ENCODE measurements at regions not wholly inside any gene's neighbourhood (a gene's known extent, or its start where the extent isn't known, plus 50 kb on each side); places are given as distances from the start of the nearest gene placed in this dataset.

GRCh38 chr13:90352763-90353162 lies 994.7 kb upstream of the MIR17HG start:
- Mint-ChIP-seq H3K36me3 (peaks cover 6% of the 10 kb centered on the region), H3K9me3 (peaks cover 13% of the 10 kb centered on the region), H3K27ac (no peak overlapping the region), H3K27me3 (no peaks in the 10 kb centered on the region), H3K4me1 (ENCODE audit: low read depth in 2 of 2) (no peaks in the 10 kb centered on the region), H3K4me3 (no peak overlapping the region)
- no peak for DNase-seq (ENCODE audit: low spot score)
- ATAC-seq, result no peak

GRCh38 chr13:90355162-90355751 lies 992.2 kb upstream of the MIR17HG start:
- no peak for DNase-seq (ENCODE audit: low spot score)
- H3K27ac Mint-ChIP-seq, result no peak overlapping the region
- H3K4me1 Mint-ChIP-seq (ENCODE audit: low read depth in 2 of 2), result no peaks in the 10 kb centered on the region
- H3K9me3 Mint-ChIP-seq, result peaks cover 9% of the 10 kb centered on the region
- peaks cover 6% of the 10 kb centered on the region for H3K36me3 Mint-ChIP-seq
- no peaks in the 10 kb centered on the region for H3K27me3 Mint-ChIP-seq
- ATAC-seq, result no peak
- no peak overlapping the region for H3K4me3 Mint-ChIP-seq

GRCh38 chr13:90360785-90361184 lies 986.7 kb upstream of the MIR17HG start:
- Mint-ChIP-seq H3K27me3 (no peaks in the 10 kb centered on the region), H3K4me1 (ENCODE audit: low read depth in 2 of 2) (no peaks in the 10 kb centered on the region), H3K27ac (no peak overlapping the region), H3K9me3 (peaks cover 8% of the 10 kb centered on the region), H3K36me3 (no peaks in the 10 kb centered on the region), H3K4me3 (no peak overlapping the region)
- no peak for DNase-seq (ENCODE audit: low spot score)
- no peak for ATAC-seq

GRCh38 chr13:90362707-90363106 lies 984.8 kb upstream of the MIR17HG start:
- DNase-seq (ENCODE audit: low spot score) (no peak), ATAC-seq (no peak)
- H3K36me3 Mint-ChIP-seq, result no peaks in the 10 kb centered on the region
- no peak overlapping the region for H3K4me3 Mint-ChIP-seq
- H3K4me1 Mint-ChIP-seq (ENCODE audit: low read depth in 2 of 2), result no peaks in the 10 kb centered on the region
- peaks cover 10% of the 10 kb centered on the region for H3K9me3 Mint-ChIP-seq
- no peaks in the 10 kb centered on the region for H3K27me3 Mint-ChIP-seq
- H3K27ac Mint-ChIP-seq, result no peak overlapping the region

GRCh38 chr13:90365130-90365529 lies 982.4 kb upstream of the MIR17HG start:
- H3K36me3 Mint-ChIP-seq, result no peaks in the 10 kb centered on the region
- DNase-seq (ENCODE audit: low spot score), result no peak

GRCh38 chr13:90374168-90374567 lies 973.3 kb upstream of the MIR17HG start:
- H3K4me1 Mint-ChIP-seq (ENCODE audit: low read depth in 2 of 2), result no peaks in the 10 kb centered on the region
- H3K9me3 Mint-ChIP-seq, result peaks cover 13% of the 10 kb centered on the region
- ATAC-seq (no peak), DNase-seq (ENCODE audit: low spot score) (no peak)
- no peak overlapping the region for H3K4me3 Mint-ChIP-seq
- no peaks in the 10 kb centered on the region for H3K27me3 Mint-ChIP-seq
- H3K36me3 Mint-ChIP-seq, result peaks cover 5% of the 10 kb centered on the region
- H3K27ac Mint-ChIP-seq, result no peak overlapping the region

More at GRCh38 chr13:90365130-90365529, 982.4 kb upstream of the MIR17HG start:
- Mint-ChIP-seq H3K9me3 (peaks cover 7% of the 10 kb centered on the region), H3K27me3 (no peaks in the 10 kb centered on the region), H3K4me3 (no peak overlapping the region), H3K4me1 (ENCODE audit: low read depth in 2 of 2) (no peaks in the 10 kb centered on the region), H3K27ac (no peak overlapping the region)
- ATAC-seq, result no peak

GRCh38 chr13:90375851-90376250 lies 971.6 kb upstream of the MIR17HG start:
- H3K27me3 Mint-ChIP-seq, result no peaks in the 10 kb centered on the region
- no peak overlapping the region for H3K4me3 Mint-ChIP-seq
- no peaks in the 10 kb centered on the region for H3K4me1 Mint-ChIP-seq (ENCODE audit: low read depth in 2 of 2)
- DNase-seq (ENCODE audit: low spot score) (no peak), ATAC-seq (no peak)
- H3K27ac Mint-ChIP-seq, result no peak overlapping the region
- peaks cover 14% of the 10 kb centered on the region for H3K9me3 Mint-ChIP-seq
- peaks cover 5% of the 10 kb centered on the region for H3K36me3 Mint-ChIP-seq

- Mint-ChIP-seq H3K27me3 (no peaks in the 10 kb centered on the region), H3K9me3 (peaks cover 10% of the 10 kb centered on the region), H3K4me3 (no peak overlapping the region), H3K4me1 (ENCODE audit: low read depth in 2 of 2) (no peaks in the 10 kb centered on the region), H3K36me3 (peaks cover 2% of the 10 kb centered on the region), H3K27ac (no peak overlapping the region)
- DNase-seq (ENCODE audit: low spot score) (no peak), ATAC-seq (no peak)
Observed at GRCh38 chr13:90382425-90382824, 965.1 kb upstream of the MIR17HG start.

- ATAC-seq, result no peak
- no peak for DNase-seq (ENCODE audit: low spot score)
- no peak overlapping the region for H3K27ac Mint-ChIP-seq
- H3K27me3 Mint-ChIP-seq, result no peaks in the 10 kb centered on the region
- no peaks in the 10 kb centered on the region for H3K4me1 Mint-ChIP-seq (ENCODE audit: low read depth in 2 of 2)
- H3K9me3 Mint-ChIP-seq, result peaks cover 17% of the 10 kb centered on the region
- peaks cover 8% of the 10 kb centered on the region for H3K36me3 Mint-ChIP-seq
- no peak overlapping the region for H3K4me3 Mint-ChIP-seq
Observed at GRCh38 chr13:90385781-90386489, 961.6 kb upstream of the MIR17HG start.

- no peaks in the 10 kb centered on the region for H3K27me3 Mint-ChIP-seq
- ATAC-seq, result no peak
- no peaks in the 10 kb centered on the region for H3K4me1 Mint-ChIP-seq (ENCODE audit: low read depth in 2 of 2)
- no peak overlapping the region for H3K4me3 Mint-ChIP-seq
- H3K27ac Mint-ChIP-seq, result no peak overlapping the region
- H3K36me3 Mint-ChIP-seq, result peaks cover 8% of the 10 kb centered on the region
- DNase-seq (ENCODE audit: low spot score), result no peak
- peaks cover 20% of the 10 kb centered on the region for H3K9me3 Mint-ChIP-seq
Observed at GRCh38 chr13:90388887-90389452, 958.5 kb upstream of the MIR17HG start.

GRCh38 chr13:90389537-90389936 lies 958.0 kb upstream of the MIR17HG start:
- Mint-ChIP-seq H3K4me3 (no peak overlapping the region), H3K27ac (no peak overlapping the region), H3K4me1 (ENCODE audit: low read depth in 2 of 2) (no peaks in the 10 kb centered on the region), H3K36me3 (peaks cover 8% of the 10 kb centered on the region), H3K9me3 (peaks cover 20% of the 10 kb centered on the region), H3K27me3 (no peaks in the 10 kb centered on the region)
- ATAC-seq (no peak), DNase-seq (ENCODE audit: low spot score) (no peak)

- H3K27ac Mint-ChIP-seq, result no peak overlapping the region
- H3K36me3 Mint-ChIP-seq, result peaks cover 5% of the 10 kb centered on the region
- H3K4me3 Mint-ChIP-seq, result no peak overlapping the region
- ATAC-seq, result no peak
- H3K9me3 Mint-ChIP-seq, result peaks cover 19% of the 10 kb centered on the region
- no peaks in the 10 kb centered on the region for H3K27me3 Mint-ChIP-seq
- DNase-seq (ENCODE audit: low spot score), result no peak
- H3K4me1 Mint-ChIP-seq (ENCODE audit: low read depth in 2 of 2), result no peaks in the 10 kb centered on the region
Observed at GRCh38 chr13:90393408-90393807, 954.1 kb upstream of the MIR17HG start.

GRCh38 chr13:90395348-90395747 lies 952.1 kb upstream of the MIR17HG start:
- H3K4me1 Mint-ChIP-seq (ENCODE audit: low read depth in 2 of 2), result no peaks in the 10 kb centered on the region

GRCh38 chr13:90395846-90396245 lies 951.6 kb upstream of the MIR17HG start:
- no peaks in the 10 kb centered on the region for H3K36me3 Mint-ChIP-seq
- no peaks in the 10 kb centered on the region for H3K27me3 Mint-ChIP-seq
- H3K9me3 Mint-ChIP-seq, result peaks cover 17% of the 10 kb centered on the region
- no peak for ATAC-seq
- H3K4me1 Mint-ChIP-seq (ENCODE audit: low read depth in 2 of 2), result no peaks in the 10 kb centered on the region
- H3K27ac Mint-ChIP-seq, result no peak overlapping the region
- no peak overlapping the region for H3K4me3 Mint-ChIP-seq
- no peak for DNase-seq (ENCODE audit: low spot score)

More at GRCh38 chr13:90395348-90395747, 952.1 kb upstream of the MIR17HG start:
- no peaks in the 10 kb centered on the region for H3K27me3 Mint-ChIP-seq
- no peak for ATAC-seq
- no peak overlapping the region for H3K27ac Mint-ChIP-seq
- H3K9me3 Mint-ChIP-seq, result peaks cover 16% of the 10 kb centered on the region
- H3K36me3 Mint-ChIP-seq, result no peaks in the 10 kb centered on the region
- no peak overlapping the region for H3K4me3 Mint-ChIP-seq
- no peak for DNase-seq (ENCODE audit: low spot score)

Measured in natural killer cell treated with Interleukin-12 subunit alpha and Interleukin-12 subunit beta and Interleukin-15 and Interleukin-18, amount 100 ng/mL, for 72 hours (primary cell).